AG09309 (cell line): ENCODE measurements at regions not wholly inside any gene's neighbourhood (a gene's known extent, or its start where the extent isn't known, plus 50 kb on each side); places are given as distances from the start of the nearest gene placed in this dataset.

ENCODE experiments used
- DNase-seq: peaks from one replicate; pipeline ENCODE4 v3.0.0-alpha.2; 2010; ENCODE audit warnings: low read depth
- H3K4me3 ChIP-seq: 2 replicates; pipeline ENCODE4 v1.5.1; 2011; ENCODE audit warnings: mild to moderate bottlenecking, low read depth, low read length, moderate library complexity; ENCODE audit not compliant: control insufficient read depth
- CTCF ChIP-seq: IDR thresholded peaks from 2 replicates; pipeline ENCODE4 v1.5.1; 2011; ENCODE audit warnings: mild to moderate bottlenecking, low read depth, low read length, inconsistent platforms; ENCODE audit not compliant: insufficient read depth, control insufficient read depth; ENCODE audit errors: missing control alignments

- TF ChIP-seq CTCF = no peak
- no peak for DNase-seq
- H3K4me3 ChIP-seq = no peak overlapping the region
Observed at GRCh38 chr1:217948741-217949140, 317.6 kb downstream of the SPATA17 start.

GRCh38 chr1:217953330-217953729 is 322.2 kb downstream of the SPATA17 start:
- H3K4me3 ChIP-seq = no peak overlapping the region
- no peak for TF ChIP-seq CTCF
- no peak for DNase-seq

- H3K4me3 ChIP-seq = no peak overlapping the region
- no peak for DNase-seq
- TF ChIP-seq CTCF = no peak
Observed at GRCh38 chr1:217953922-217954321, 322.8 kb downstream of the SPATA17 start.

- no peak for TF ChIP-seq CTCF
- no peak overlapping the region for H3K4me3 ChIP-seq
- DNase-seq = no peak
Observed at GRCh38 chr1:217955723-217956122, 324.6 kb downstream of the SPATA17 start.

GRCh38 chr1:217965156-217965786 is 319.8 kb upstream of the RRP15 start:
- no peak for DNase-seq
- no peak for TF ChIP-seq CTCF
- no peak overlapping the region for H3K4me3 ChIP-seq

GRCh38 chr1:217968085-217968484 is 317.0 kb upstream of the RRP15 start:
- TF ChIP-seq CTCF = no peak

GRCh38 chr1:217969428-217969827 is 315.7 kb upstream of the RRP15 start:
- TF ChIP-seq CTCF = no peak
- no peak for DNase-seq
- H3K4me3 ChIP-seq = no peak overlapping the region

More at GRCh38 chr1:217968085-217968484, 317.0 kb upstream of the RRP15 start:
- DNase-seq = no peak
- no peak overlapping the region for H3K4me3 ChIP-seq
